ENCODE measurements at regions not wholly inside any gene's neighbourhood (a gene's known extent, or its start where the extent isn't known, plus 50 kb on each side); places are given as distances from the start of the nearest gene placed in this dataset.

GRCh38 chr4:38560768-38561558 is 103.0 kb upstream of the KLF3 start:
- peaks cover 27% of the 10 kb centered on the region for H3K4me1 ChIP-seq (replicated peaks)
- no peaks in the 10 kb centered on the region for H3K36me3 ChIP-seq
- H3K9me3 ChIP-seq (replicated peaks) = no peaks in the 10 kb centered on the region
- no peaks in the 10 kb centered on the region for H3K27me3 ChIP-seq (replicated peaks)
- no peak overlapping the region for H3K27ac ChIP-seq
- H3K4me3 ChIP-seq = no peak overlapping the region
- no peak for DNase-seq (ENCODE audit: low read depth in 1 of 2, low spot score in 2 of 2)

GRCh38 chr4:38562751-38563198 is 101.2 kb upstream of the KLF3 start:
- H3K4me1 ChIP-seq (replicated peaks) = peaks cover 40% of the 10 kb centered on the region
- no peaks in the 10 kb centered on the region for H3K27me3 ChIP-seq (replicated peaks)
- no peaks in the 10 kb centered on the region for H3K9me3 ChIP-seq (replicated peaks)
- H3K36me3 ChIP-seq = no peaks in the 10 kb centered on the region
- H3K4me3 ChIP-seq = no peak overlapping the region
- peak in 1 of 2 experiments; percentile 2 for DNase-seq (ENCODE audit: low read depth in 1 of 2, low spot score in 2 of 2)
- H3K27ac ChIP-seq = no peak overlapping the region

- Histone ChIP-seq H3K36me3 (no peaks in the 10 kb centered on the region), H3K4me3 (no peak overlapping the region), H3K4me1 (replicated peaks) (peaks cover 40% of the 10 kb centered on the region), H3K9me3 (replicated peaks) (no peaks in the 10 kb centered on the region), H3K27ac (no peak overlapping the region), H3K27me3 (replicated peaks) (no peaks in the 10 kb centered on the region)
- DNase-seq (ENCODE audit: low read depth in 1 of 2, low spot score in 2 of 2) = peak in 1 of 2 experiments; percentile 38
Measured at GRCh38 chr4:38563707-38564495, 100.1 kb upstream of the KLF3 start.

- Histone ChIP-seq H3K4me3 (no peak overlapping the region), H3K27ac (peak overlapping the region; percentile 69), H3K4me1 (replicated peaks) (peaks cover 40% of the 10 kb centered on the region), H3K9me3 (replicated peaks) (no peaks in the 10 kb centered on the region), H3K27me3 (replicated peaks) (no peaks in the 10 kb centered on the region), H3K36me3 (no peaks in the 10 kb centered on the region)
- DNase-seq (ENCODE audit: low read depth in 1 of 2, low spot score in 2 of 2) = peak; percentile 60 to 72
Measured at GRCh38 chr4:38565271-38566199, 98.5 kb upstream of the KLF3 start.

GRCh38 chr4:38566806-38567398 is 97.1 kb upstream of the KLF3 start:
- no peaks in the 10 kb centered on the region for H3K9me3 ChIP-seq (replicated peaks)
- H3K4me1 ChIP-seq (replicated peaks) = peaks cover 40% of the 10 kb centered on the region
- H3K27me3 ChIP-seq (replicated peaks) = no peaks in the 10 kb centered on the region
- peak overlapping the region; percentile 69; the same call in 1 of the 2 replicates for H3K27ac ChIP-seq
- H3K36me3 ChIP-seq = no peaks in the 10 kb centered on the region
- H3K4me3 ChIP-seq = no peak overlapping the region
- no peak for DNase-seq (ENCODE audit: low read depth in 1 of 2, low spot score in 2 of 2)

GRCh38 chr4:38567457-38567856 is 96.5 kb upstream of the KLF3 start:
- no peak overlapping the region for H3K27ac ChIP-seq
- H3K27me3 ChIP-seq (replicated peaks) = no peaks in the 10 kb centered on the region
- no peak for DNase-seq (ENCODE audit: low read depth in 1 of 2, low spot score in 2 of 2)
- H3K9me3 ChIP-seq (replicated peaks) = no peaks in the 10 kb centered on the region
- no peaks in the 10 kb centered on the region for H3K36me3 ChIP-seq
- H3K4me1 ChIP-seq (replicated peaks) = peaks cover 40% of the 10 kb centered on the region
- no peak overlapping the region for H3K4me3 ChIP-seq

- DNase-seq (ENCODE audit: low read depth in 1 of 2, low spot score in 2 of 2) = no peak
- Histone ChIP-seq H3K4me3 (no peak overlapping the region), H3K27me3 (replicated peaks) (no peaks in the 10 kb centered on the region), H3K9me3 (replicated peaks) (no peaks in the 10 kb centered on the region), H3K4me1 (replicated peaks) (peaks cover 32% of the 10 kb centered on the region), H3K27ac (no peak overlapping the region), H3K36me3 (no peaks in the 10 kb centered on the region)
Measured at GRCh38 chr4:38568768-38569167, 95.2 kb upstream of the KLF3 start.

GRCh38 chr4:38570647-38571276 is 93.2 kb upstream of the KLF3 start:
- no peaks in the 10 kb centered on the region for H3K9me3 ChIP-seq (replicated peaks)
- H3K4me1 ChIP-seq (replicated peaks) = peaks cover 14% of the 10 kb centered on the region

GRCh38 chr4:38572793-38573192 is 91.2 kb upstream of the KLF3 start:
- no peak for DNase-seq (ENCODE audit: low read depth in 1 of 2, low spot score in 2 of 2)
- H3K9me3 ChIP-seq (replicated peaks) = no peaks in the 10 kb centered on the region
- H3K4me1 ChIP-seq (replicated peaks) = no peaks in the 10 kb centered on the region
- H3K36me3 ChIP-seq = no peaks in the 10 kb centered on the region
- no peak overlapping the region for H3K4me3 ChIP-seq
- H3K27ac ChIP-seq = no peak overlapping the region
- H3K27me3 ChIP-seq (replicated peaks) = no peaks in the 10 kb centered on the region

More at GRCh38 chr4:38570647-38571276, 93.2 kb upstream of the KLF3 start:
- no peak for DNase-seq (ENCODE audit: low read depth in 1 of 2, low spot score in 2 of 2)
- no peak overlapping the region for H3K4me3 ChIP-seq
- H3K27ac ChIP-seq = no peak overlapping the region
- no peaks in the 10 kb centered on the region for H3K36me3 ChIP-seq
- no peaks in the 10 kb centered on the region for H3K27me3 ChIP-seq (replicated peaks)

- Histone ChIP-seq H3K27ac (no peak overlapping the region), H3K4me1 (replicated peaks) (no peaks in the 10 kb centered on the region), H3K36me3 (no peaks in the 10 kb centered on the region), H3K4me3 (no peak overlapping the region), H3K9me3 (replicated peaks) (no peaks in the 10 kb centered on the region), H3K27me3 (replicated peaks) (no peaks in the 10 kb centered on the region)
- DNase-seq (ENCODE audit: low read depth in 1 of 2, low spot score in 2 of 2) = no peak
Measured at GRCh38 chr4:38574559-38575333, 89.3 kb upstream of the KLF3 start.

- Histone ChIP-seq H3K4me3 (no peak overlapping the region), H3K4me1 (replicated peaks) (no peaks in the 10 kb centered on the region)
Measured at GRCh38 chr4:38576767-38577166, 87.2 kb upstream of the KLF3 start.

GRCh38 chr4:38577462-38577861 is 86.5 kb upstream of the KLF3 start:
- no peaks in the 10 kb centered on the region for H3K9me3 ChIP-seq (replicated peaks)
- no peak for DNase-seq (ENCODE audit: low read depth in 1 of 2, low spot score in 2 of 2)
- H3K27ac ChIP-seq = no peak overlapping the region
- no peaks in the 10 kb centered on the region for H3K4me1 ChIP-seq (replicated peaks)
- H3K27me3 ChIP-seq (replicated peaks) = no peaks in the 10 kb centered on the region
- no peak overlapping the region for H3K4me3 ChIP-seq
- H3K36me3 ChIP-seq = no peaks in the 10 kb centered on the region

More at GRCh38 chr4:38576767-38577166, 87.2 kb upstream of the KLF3 start:
- no peaks in the 10 kb centered on the region for H3K36me3 ChIP-seq
- H3K9me3 ChIP-seq (replicated peaks) = no peaks in the 10 kb centered on the region
- no peak for DNase-seq (ENCODE audit: low read depth in 1 of 2, low spot score in 2 of 2)
- H3K27ac ChIP-seq = no peak overlapping the region
- no peaks in the 10 kb centered on the region for H3K27me3 ChIP-seq (replicated peaks)

All from SJSA1 (cell line).